Skin epidermis (tissue), 12 donors: ENCODE measurements at regions not wholly inside any gene's neighbourhood (a gene's known extent, or its start where the extent isn't known, plus 50 kb on each side); places are given as distances from the start of the nearest gene placed in this dataset.
"Not testable (repeated sequence)": the region's sequence is repeated elsewhere in the genome, so short reads cannot be mapped to it uniquely, and the experiment has no call there.

ENCODE experiments used
- H3K27ac ChIP-seq, 21 experiments: fragments of 200-600 bp; sonication (generic) in 11 of 21; one replicate each; pipeline ENCODE4 v1.5.0; 2020; ENCODE audit warnings: mild to moderate bottlenecking in 3 of 21, inconsistent platforms in 2 of 21, moderate library complexity in 2 of 21
- H3K4me3 ChIP-seq, 7 experiments: fragments of 200-600 bp; sonication (generic) in 2 of 7; one replicate each; pipeline ENCODE4 v1.5.0; 2020; ENCODE audit warnings: inconsistent platforms in 2 of 7, mild to moderate bottlenecking in 2 of 7, moderate library complexity in 1 of 7

GRCh38 chr12:76652402-76652801 is 92.8 kb upstream of the OSBPL8 start:
- H3K4me3 ChIP-seq: no peak overlapping the region

GRCh38 chr12:76653342-76653741 is 93.8 kb upstream of the OSBPL8 start:
- Histone ChIP-seq H3K27ac (no peak overlapping the region), H3K4me3 (no peak overlapping the region)

More at GRCh38 chr12:76652402-76652801, 92.8 kb upstream of the OSBPL8 start:
- H3K27ac ChIP-seq: no peak overlapping the region

- Histone ChIP-seq H3K27ac (no peak overlapping the region), H3K4me3 (no peak overlapping the region)
These were observed 99.2 kb upstream of the ZDHHC17 start for GRCh38 chr12:76664731-76665130.

GRCh38 chr12:76666290-76666835 is 97.6 kb upstream of the ZDHHC17 start:
- Histone ChIP-seq H3K4me3 (no peak overlapping the region), H3K27ac (no peak overlapping the region)

- H3K4me3 ChIP-seq: no peak overlapping the region
- no peak overlapping the region for H3K27ac ChIP-seq
These were observed 93.9 kb upstream of the ZDHHC17 start for GRCh38 chr12:76669981-76670380.

GRCh38 chr12:76670776-76671175 is 93.1 kb upstream of the ZDHHC17 start:
- no peak overlapping the region for H3K27ac ChIP-seq

GRCh38 chr12:76674669-76675315 is 89.1 kb upstream of the ZDHHC17 start:
- no peak overlapping the region for H3K4me3 ChIP-seq
- no peak overlapping the region for H3K27ac ChIP-seq

More at GRCh38 chr12:76670776-76671175, 93.1 kb upstream of the ZDHHC17 start:
- H3K4me3 ChIP-seq: no peak overlapping the region

- not testable (repeated sequence) for H3K4me3 ChIP-seq, H3K27ac ChIP-seq
These were observed 87.7 kb upstream of the ZDHHC17 start for GRCh38 chr12:76676261-76676660.

GRCh38 chr12:76678992-76679391 is 84.9 kb upstream of the ZDHHC17 start:
- Histone ChIP-seq H3K4me3 (no peak overlapping the region), H3K27ac (no peak overlapping the region)

- Histone ChIP-seq H3K27ac (no peak overlapping the region), H3K4me3 (no peak overlapping the region)
These were observed 84.1 kb upstream of the ZDHHC17 start for GRCh38 chr12:76679778-76680177.

- no peak overlapping the region for H3K4me3 ChIP-seq
- no peak overlapping the region for H3K27ac ChIP-seq
These were observed 83.0 kb upstream of the ZDHHC17 start for GRCh38 chr12:76680940-76681339.

- Histone ChIP-seq H3K4me3 (no peak overlapping the region), H3K27ac (no peak overlapping the region)
These were observed 78.7 kb upstream of the ZDHHC17 start for GRCh38 chr12:76685246-76685678.

GRCh38 chr12:76687981-76688380 is 75.9 kb upstream of the ZDHHC17 start:
- H3K4me3 ChIP-seq: no peak overlapping the region
- peak overlapping the region in 10 of 21 experiments; percentile 11 to 67 (median 38) for H3K27ac ChIP-seq

- peak overlapping the region in 2 of 21 experiments; percentile 30 to 67 for H3K27ac ChIP-seq
These were observed 75.3 kb upstream of the ZDHHC17 start for GRCh38 chr12:76688631-76689030.

GRCh38 chr12:76690921-76691700 is 72.8 kb upstream of the ZDHHC17 start:
- Histone ChIP-seq H3K4me3 (no peak overlapping the region), H3K27ac (peak overlapping the region in 3 of 21 experiments; percentile 3 to 30 (median 17))

More at GRCh38 chr12:76688631-76689030, 75.3 kb upstream of the ZDHHC17 start:
- H3K4me3 ChIP-seq: no peak overlapping the region

GRCh38 chr12:76692846-76693245 is 71.1 kb upstream of the ZDHHC17 start:
- H3K4me3 ChIP-seq: no peak overlapping the region
- H3K27ac ChIP-seq: no peak overlapping the region

GRCh38 chr12:76694369-76694768 is 69.5 kb upstream of the ZDHHC17 start:
- Histone ChIP-seq H3K4me3 (no peak overlapping the region), H3K27ac (no peak overlapping the region)

GRCh38 chr12:76696186-76696585 is 67.7 kb upstream of the ZDHHC17 start:
- no peak overlapping the region for H3K4me3 ChIP-seq

GRCh38 chr12:76697849-76698248 is 66.1 kb upstream of the ZDHHC17 start:
- Histone ChIP-seq H3K27ac (no peak overlapping the region), H3K4me3 (no peak overlapping the region)

More at GRCh38 chr12:76696186-76696585, 67.7 kb upstream of the ZDHHC17 start:
- H3K27ac ChIP-seq: no peak overlapping the region

- no peak overlapping the region for H3K27ac ChIP-seq
These were observed 65.6 kb upstream of the ZDHHC17 start for GRCh38 chr12:76698316-76698715.

GRCh38 chr12:76698966-76699365 is 64.9 kb upstream of the ZDHHC17 start:
- peak overlapping the region in 1 of 21 experiments; percentile 7 for H3K27ac ChIP-seq
- no peak overlapping the region for H3K4me3 ChIP-seq

More at GRCh38 chr12:76698316-76698715, 65.6 kb upstream of the ZDHHC17 start:
- H3K4me3 ChIP-seq: no peak overlapping the region
